HEK293T (cell line): ENCODE measurements at regions not wholly inside any gene's neighbourhood (a gene's known extent, or its start where the extent isn't known, plus 50 kb on each side); places are given as distances from the start of the nearest gene placed in this dataset.

Experiments
- ARNT ChIP-seq: fragments of 450-650 bp; IDR thresholded peaks from 2 replicates; pipeline ENCODE4 v1.6.1; 2017; ENCODE audit warnings: mild to moderate bottlenecking
- BHLHE40 ChIP-seq: fragments of 450-650 bp; IDR thresholded peaks from 2 replicates; pipeline ENCODE4 v1.6.1; 2016; ENCODE audit warnings: mild to moderate bottlenecking, moderate library complexity, borderline replicate concordance
- CTBP1 ChIP-seq: fragments of 450-650 bp; IDR thresholded peaks from 2 replicates; pipeline ENCODE4 v1.6.1; 2016; ENCODE audit warnings: borderline replicate concordance
- ELF4 ChIP-seq: fragments of 450-650 bp; IDR thresholded peaks from 2 replicates; pipeline ENCODE4 v1.6.1; 2017; ENCODE audit warnings: antibody characterized with exemption
- FOXK2 ChIP-seq: fragments of 450-650 bp; IDR thresholded peaks from 2 replicates; pipeline ENCODE4 v1.6.1; 2016; ENCODE audit warnings: mild to moderate bottlenecking
- LEF1 ChIP-seq: fragments of 450-650 bp; IDR thresholded peaks from 2 replicates; pipeline ENCODE4 v1.6.1; 2017; ENCODE audit warnings: mild to moderate bottlenecking, borderline replicate concordance
- NFRKB ChIP-seq: fragments of 450-650 bp; IDR thresholded peaks from 2 replicates; pipeline ENCODE4 v1.6.1; 2016; ENCODE audit warnings: mild to moderate bottlenecking, moderate library complexity
- SP1 ChIP-seq: fragments of 450-650 bp; IDR thresholded peaks from 2 replicates; pipeline ENCODE4 v1.6.1; 2017
- SUZ12 ChIP-seq: fragments of 450-650 bp; IDR thresholded peaks from 2 replicates; pipeline ENCODE4 v1.6.1; 2016; ENCODE audit warnings: mild to moderate bottlenecking

DNA sequence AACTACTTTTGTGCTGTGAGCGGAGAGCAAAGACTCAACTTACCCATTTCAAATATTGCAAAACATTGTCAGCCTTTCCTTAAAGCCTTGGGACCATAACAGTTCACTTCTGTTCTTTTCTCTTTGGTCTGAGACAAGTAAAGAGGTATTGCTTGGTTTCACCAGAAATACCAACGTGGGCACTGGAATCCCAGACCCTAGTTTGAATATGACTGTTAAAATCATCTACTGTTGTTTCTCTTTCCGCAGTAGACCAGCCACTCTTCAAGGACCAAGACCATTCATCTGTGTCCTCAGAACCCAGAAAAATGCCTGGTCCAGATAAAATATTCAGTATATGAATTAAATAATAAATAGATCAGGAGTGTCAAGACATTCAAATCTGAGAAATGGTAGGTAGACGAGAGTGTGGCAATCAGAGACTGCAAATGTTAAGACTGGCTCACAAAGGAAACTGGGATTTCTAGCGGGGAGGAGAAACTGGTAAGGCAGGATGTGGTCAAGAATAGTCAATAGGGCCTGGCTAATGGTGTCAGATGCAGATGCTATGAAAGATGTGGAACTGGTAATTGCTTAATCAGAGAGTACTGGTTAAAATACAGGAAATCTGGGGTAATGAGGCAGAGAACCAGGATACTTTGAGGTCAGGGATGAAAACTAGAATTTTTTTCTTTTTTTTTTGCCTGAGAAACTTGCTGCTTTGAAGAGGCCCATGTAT, 82.1 kb upstream of the IL33 start:
- TF ChIP-seq LEF1, result no peak
- no peak for TF ChIP-seq FOXK2
- TF ChIP-seq ELF4, result no peak
- TF ChIP-seq BHLHE40, result no peak
- TF ChIP-seq SP1, result no peak
- TF ChIP-seq NFRKB, result no peak
- TF ChIP-seq SUZ12, result no peak
- TF ChIP-seq ARNT, result no peak
- no peak for TF ChIP-seq CTBP1
